OCI-LY7 (cell line): ENCODE measurements at regions not wholly inside any gene's neighbourhood (a gene's known extent, or its start where the extent isn't known, plus 50 kb on each side); places are given as distances from the start of the nearest gene placed in this dataset.

ENCODE experiments used
- CTCF ChIP-seq: fragments of 200-600 bp; sonication (generic); conservative IDR thresholded peaks from 2 replicates; pipeline ENCODE4 v1.5.1; 2014; ENCODE audit warnings: mild to moderate bottlenecking, antibody characterized with exemption, low read length, moderate library complexity, mixed read lengths
- EZH2phosphoT487 ChIP-seq: fragments of 200-600 bp; sonication (generic); IDR thresholded peaks from 2 replicates; pipeline ENCODE4 v1.6.1; 2018; ENCODE audit warnings: low read depth, borderline replicate concordance, mild to moderate bottlenecking, mixed run types, antibody characterized with exemption, low read length, moderate library complexity, mixed read lengths

GRCh38 chr10:62652564-62652963, 152.0 kb upstream of the ADO start:
- TF ChIP-seq CTCF (no peak), EZH2phosphoT487 (no peak)
